ENCODE measurements at regions not wholly inside any gene's neighbourhood (a gene's known extent, or its start where the extent isn't known, plus 50 kb on each side); places are given as distances from the start of the nearest gene placed in this dataset.
A peak's percentile ranks its signal among the peaks of the same experiment; 100 is the strongest.

GRCh38 chr4:104743215-104743653 lies 248.5 kb upstream of the CXXC4 start:
- Histone ChIP-seq H3K9ac (ENCODE audit: low read length) (peak overlapping the region; percentile 24), H3K27ac (ENCODE audit: low read length in 2 of 2) (peak overlapping the region; percentile 56 to 63), H3K79me2 (ENCODE audit: control insufficient read depth, insufficient read depth, low read length) (no peaks in the 10 kb centered on the region), H3K9me3 (ENCODE audit: control extremely low read depth in 1 of 3, control insufficient read depth in 2 of 3, insufficient read depth in 1 of 3, low read length in 2 of 3) (no peaks in the 10 kb centered on the region), H3K4me2 (replicated peaks; ENCODE audit: low read depth, low read length, poor library complexity, severe bottlenecking) (peak overlapping the region; percentile 60), H3K36me3 (replicated peaks in 1 of 2; ENCODE audit: control extremely low read depth in 1 of 2, control insufficient read depth in 1 of 2, extremely low read depth in 1 of 2, insufficient read depth in 2 of 2, low read length in 1 of 2) (no peaks in the 10 kb centered on the region), H3K4me1 (ENCODE audit: control insufficient read depth in 2 of 2, insufficient read depth in 2 of 2, low read length in 2 of 2) (peaks cover 16 to 19% of the 10 kb centered on the region in 2 donors), H2AFZ (ENCODE audit: insufficient read depth, low read depth, low read length, poor library complexity, severe bottlenecking) (peak overlapping the region; percentile 32), H4K20me1 (ENCODE audit: control insufficient read depth, insufficient read depth, low read length, poor library complexity, severe bottlenecking) (no peaks in the 10 kb centered on the region), H3K4me3 (ENCODE audit: control extremely low read depth in 1 of 5, extremely low read depth in 1 of 5, insufficient read depth in 1 of 5, low read depth in 2 of 5, low read length in 4 of 5) (peak overlapping the region in 1 of 5 experiments; percentile 50), H3K27me3 (replicated peaks in 1 of 4; ENCODE audit: control extremely low read depth in 1 of 4, control insufficient read depth in 3 of 4, insufficient read depth in 4 of 4, low read length in 3 of 4) (no peaks in the 10 kb centered on the region)
- peak; percentile 71 for DNase-seq
- peak; percentile 91 for ATAC-seq (ENCODE audit: low read depth)
- CTCF ChIA-PET: interaction anchor here (0.9 to 1.2 kb wide), 2 partner anchors 118 to 731 kb away, joined by 3 read pairs; partner anchors contain the start of gene PPA2
- intact Hi-C loops (cut with micrococcal nuclease): loop anchor here (2.0 to 5.0 kb wide), 3 partner anchors 16 to 964 kb away; partner anchors contain the start of genes GSTCD, INTS12 and PPA2
- TF ChIP-seq EZH2 (IDR thresholded peaks at IDR 0.05; ENCODE audit: borderline replicate concordance, insufficient read depth, low read depth, low read length, poor library complexity, severe bottlenecking): no peak
- no peak for TF ChIP-seq CTCF (IDR thresholded peaks at IDR 0.05)
- Mint-ChIP-seq H3K9me3 (ENCODE audit: insufficient read depth) (no peaks in the 10 kb centered on the region), H3K27me3 (no peaks in the 10 kb centered on the region), H3K27ac (peak overlapping the region; percentile 82), H3K4me1 (peaks cover 21% of the 10 kb centered on the region), H3K4me3 (peak overlapping the region; percentile 62)
- POLR2A ChIA-PET: no interaction called here
- no CpG with 5 or more reads among the region's 6 CpGs for WGBS (ENCODE audit: insufficient coverage)

GRCh38 chr4:104747635-104748034 lies 252.9 kb upstream of the CXXC4 start:
- Histone ChIP-seq H3K9ac (ENCODE audit: low read length) (no peak overlapping the region), H3K79me2 (ENCODE audit: control insufficient read depth, insufficient read depth, low read length) (no peaks in the 10 kb centered on the region), H4K20me1 (ENCODE audit: control insufficient read depth, insufficient read depth, low read length, poor library complexity, severe bottlenecking) (no peaks in the 10 kb centered on the region), H3K4me1 (ENCODE audit: control insufficient read depth in 2 of 2, insufficient read depth in 2 of 2, low read length in 2 of 2) (peaks cover 13 to 19% of the 10 kb centered on the region in 2 donors), H3K9me3 (ENCODE audit: control extremely low read depth in 1 of 3, control insufficient read depth in 2 of 3, insufficient read depth in 1 of 3, low read length in 2 of 3) (no peaks in the 10 kb centered on the region), H3K27me3 (replicated peaks in 1 of 4; ENCODE audit: control extremely low read depth in 1 of 4, control insufficient read depth in 3 of 4, insufficient read depth in 4 of 4, low read length in 3 of 4) (no peaks in the 10 kb centered on the region), H3K36me3 (replicated peaks in 1 of 2; ENCODE audit: control extremely low read depth in 1 of 2, control insufficient read depth in 1 of 2, extremely low read depth in 1 of 2, insufficient read depth in 2 of 2, low read length in 1 of 2) (no peaks in the 10 kb centered on the region), H3K4me2 (replicated peaks; ENCODE audit: low read depth, low read length, poor library complexity, severe bottlenecking) (no peak overlapping the region), H3K27ac (ENCODE audit: low read length in 2 of 2) (no peak overlapping the region), H3K4me3 (ENCODE audit: control extremely low read depth in 1 of 5, extremely low read depth in 1 of 5, insufficient read depth in 1 of 5, low read depth in 2 of 5, low read length in 4 of 5) (no peak overlapping the region), H2AFZ (ENCODE audit: insufficient read depth, low read depth, low read length, poor library complexity, severe bottlenecking) (no peak overlapping the region)
- POLR2A ChIA-PET: no interaction called here
- no peak overlapping the region for H3K4me3 Mint-ChIP-seq
- ATAC-seq (ENCODE audit: low read depth): no peak
- intact Hi-C loops (cut with micrococcal nuclease): no loop called here
- H3K27ac Mint-ChIP-seq: no peak overlapping the region
- no CpG with 5 or more reads among the region's 1 CpG for WGBS (ENCODE audit: insufficient coverage)
- CTCF ChIA-PET: no interaction called here
- TF ChIP-seq EZH2 (IDR thresholded peaks at IDR 0.05; ENCODE audit: borderline replicate concordance, insufficient read depth, low read depth, low read length, poor library complexity, severe bottlenecking): no peak
- TF ChIP-seq CTCF (IDR thresholded peaks at IDR 0.05): no peak
- no peaks in the 10 kb centered on the region for H3K9me3 Mint-ChIP-seq (ENCODE audit: insufficient read depth)
- no peaks in the 10 kb centered on the region for H3K27me3 Mint-ChIP-seq
- no peak for DNase-seq
- H3K4me1 Mint-ChIP-seq: peaks cover 21% of the 10 kb centered on the region
